ENCODE measurements at regions not wholly inside any gene's neighbourhood (a gene's known extent, or its start where the extent isn't known, plus 50 kb on each side); places are given as distances from the start of the nearest gene placed in this dataset.

- no peak overlapping the region for H3K4me3 ChIP-seq (ENCODE audit: low read depth, low read length)
- TF ChIP-seq MAX (IDR thresholded peaks at IDR 0.05; ENCODE audit: low read depth, low read length) (no peak), POLR2A (IDR thresholded peaks at IDR 0.05; ENCODE audit: extremely low read depth, insufficient read length) (no peak), MYC (IDR thresholded peaks at IDR 0.05; ENCODE audit: low read depth, low read length) (no peak)
- TF ChIP-seq, protein P1, sequence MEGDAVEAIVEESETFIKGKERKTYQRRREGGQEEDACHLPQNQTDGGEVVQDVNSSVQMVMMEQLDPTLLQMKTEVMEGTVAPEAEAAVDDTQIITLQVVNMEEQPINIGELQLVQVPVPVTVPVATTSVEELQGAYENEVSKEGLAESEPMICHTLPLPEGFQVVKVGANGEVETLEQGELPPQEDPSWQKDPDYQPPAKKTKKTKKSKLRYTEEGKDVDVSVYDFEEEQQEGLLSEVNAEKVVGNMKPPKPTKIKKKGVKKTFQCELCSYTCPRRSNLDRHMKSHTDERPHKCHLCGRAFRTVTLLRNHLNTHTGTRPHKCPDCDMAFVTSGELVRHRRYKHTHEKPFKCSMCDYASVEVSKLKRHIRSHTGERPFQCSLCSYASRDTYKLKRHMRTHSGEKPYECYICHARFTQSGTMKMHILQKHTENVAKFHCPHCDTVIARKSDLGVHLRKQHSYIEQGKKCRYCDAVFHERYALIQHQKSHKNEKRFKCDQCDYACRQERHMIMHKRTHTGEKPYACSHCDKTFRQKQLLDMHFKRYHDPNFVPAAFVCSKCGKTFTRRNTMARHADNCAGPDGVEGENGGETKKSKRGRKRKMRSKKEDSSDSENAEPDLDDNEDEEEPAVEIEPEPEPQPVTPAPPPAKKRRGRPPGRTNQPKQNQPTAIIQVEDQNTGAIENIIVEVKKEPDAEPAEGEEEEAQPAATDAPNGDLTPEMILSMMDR (IDR thresholded peaks at IDR 0.05; ENCODE audit: low read depth, low read length): no peak
- no peak for DNase-seq (ENCODE audit: low read depth)
These were observed 686.7 kb downstream of the METTL4 start for GRCh38 chr18:1884623-1885022.

DNA sequence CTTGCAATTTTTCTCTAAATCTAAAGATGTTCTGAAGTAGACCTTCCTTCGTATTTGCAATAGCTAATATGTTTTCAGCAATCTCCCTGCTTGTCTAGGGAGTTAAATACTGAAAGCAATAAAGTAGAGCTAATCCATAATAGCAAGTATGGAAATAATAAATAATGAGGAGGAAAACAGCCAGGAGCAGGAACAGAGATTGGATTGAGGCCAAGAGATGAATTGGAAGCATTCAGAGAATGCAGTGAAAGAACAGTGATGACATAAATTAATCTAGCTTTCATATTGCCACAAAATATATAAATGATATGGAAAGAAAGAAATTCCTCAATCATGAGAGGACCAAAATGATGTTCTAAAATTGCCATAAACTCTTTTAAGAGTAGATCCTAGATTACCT, 679.7 kb downstream of the METTL4 start:
- H3K4me3 ChIP-seq (ENCODE audit: low read depth, low read length): no peak overlapping the region
- DNase-seq (ENCODE audit: low read depth): no peak
- TF ChIP-seq, protein P1 (IDR thresholded peaks at IDR 0.05; ENCODE audit: low read depth, low read length): no peak
- no peak for TF ChIP-seq MYC (IDR thresholded peaks at IDR 0.05; ENCODE audit: low read depth, low read length)
- TF ChIP-seq MAX (IDR thresholded peaks at IDR 0.05; ENCODE audit: low read depth, low read length): no peak
- TF ChIP-seq POLR2A (IDR thresholded peaks at IDR 0.05; ENCODE audit: extremely low read depth, insufficient read length): no peak

DNA sequence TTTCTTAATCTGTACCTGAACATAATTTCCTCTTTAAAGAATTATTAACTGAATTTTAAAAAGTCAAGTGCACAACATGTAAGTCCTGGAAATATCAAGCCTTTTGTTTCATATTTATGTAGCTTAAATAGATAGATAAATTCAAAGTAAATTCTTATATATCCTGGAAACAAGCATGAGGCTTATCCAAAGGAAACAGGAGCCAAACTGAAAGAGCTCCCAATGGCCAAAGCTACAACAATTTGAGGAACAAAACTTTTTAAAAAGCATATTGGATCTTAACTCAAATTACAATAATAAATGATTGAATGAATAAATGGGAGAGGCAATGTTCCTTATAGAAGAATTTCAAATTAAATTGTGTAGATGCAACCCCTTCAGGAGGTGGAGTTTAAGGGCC, 679.1 kb downstream of the METTL4 start:
- H3K4me3 ChIP-seq (ENCODE audit: low read depth, low read length): no peak overlapping the region
- DNase-seq (ENCODE audit: low read depth): no peak
- TF ChIP-seq MAX (IDR thresholded peaks at IDR 0.05; ENCODE audit: low read depth, low read length) (no peak), POLR2A (IDR thresholded peaks at IDR 0.05; ENCODE audit: extremely low read depth, insufficient read length) (no peak), MYC (IDR thresholded peaks at IDR 0.05; ENCODE audit: low read depth, low read length) (no peak)
- TF ChIP-seq, protein P1 (IDR thresholded peaks at IDR 0.05; ENCODE audit: low read depth, low read length): no peak

GRCh38 chr18:1895456-1896185, 675.7 kb downstream of the METTL4 start:
- H3K4me3 ChIP-seq (ENCODE audit: low read depth, low read length): no peak overlapping the region
- no peak for DNase-seq (ENCODE audit: low read depth)
- TF ChIP-seq MAX (IDR thresholded peaks at IDR 0.05; ENCODE audit: low read depth, low read length) (no peak), MYC (IDR thresholded peaks at IDR 0.05; ENCODE audit: low read depth, low read length) (no peak), POLR2A (IDR thresholded peaks at IDR 0.05; ENCODE audit: extremely low read depth, insufficient read length) (no peak)
- TF ChIP-seq, protein P1 (IDR thresholded peaks at IDR 0.05; ENCODE audit: low read depth, low read length): no peak

DNA sequence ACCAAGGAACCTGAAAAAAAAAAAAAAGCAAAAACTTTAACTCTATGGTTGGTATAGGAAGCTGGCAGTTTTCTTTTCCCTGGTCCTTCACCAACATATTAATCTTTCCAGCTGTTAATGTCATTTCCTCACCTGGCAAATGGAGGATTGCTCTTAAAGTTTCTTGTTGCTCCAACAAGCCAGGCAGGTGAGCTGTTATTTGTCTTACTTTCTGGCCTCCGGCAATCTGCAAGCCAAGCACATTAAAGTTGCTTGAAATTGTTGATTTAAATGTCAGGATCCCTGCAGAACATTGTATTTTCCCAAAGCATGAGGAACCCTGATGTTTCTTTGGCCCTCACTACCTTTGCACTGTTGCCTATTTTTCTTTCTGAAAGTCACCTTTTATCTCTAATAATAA, 664.9 kb downstream of the METTL4 start:
- TF ChIP-seq MAX (IDR thresholded peaks at IDR 0.05; ENCODE audit: low read depth, low read length) (no peak), MYC (IDR thresholded peaks at IDR 0.05; ENCODE audit: low read depth, low read length) (no peak), POLR2A (IDR thresholded peaks at IDR 0.05; ENCODE audit: extremely low read depth, insufficient read length) (no peak)
- TF ChIP-seq, protein P1 (IDR thresholded peaks at IDR 0.05; ENCODE audit: low read depth, low read length): no peak
- no peak for DNase-seq (ENCODE audit: low read depth)
- H3K4me3 ChIP-seq (ENCODE audit: low read depth, low read length): no peak overlapping the region
